Ovary (tissue), 3 donors: ENCODE measurements at regions not wholly inside any gene's neighbourhood (a gene's known extent, or its start where the extent isn't known, plus 50 kb on each side); places are given as distances from the start of the nearest gene placed in this dataset.

Source experiments
- CTCF ChIP-seq, 3 donors: fragments of 450-650 bp in 2 of 3; fragments of 200-600 bp in 1 of 3; IDR thresholded peaks; one replicate each; pipeline versions ENCODE4 v1.5.1 to v1.8.0; 2016 to 2022; ENCODE audit warnings: antibody characterized with exemption in 3 of 3, mild to moderate bottlenecking in 1 of 3
- EP300 ChIP-seq: sonication (generic); formaldehyde crosslinking; IDR thresholded peaks from one replicate; pipeline ENCODE4 v1.6.1; 2017; ENCODE audit warnings: antibody characterized with exemption
- POLR2A ChIP-seq: fragments of 450-650 bp; IDR thresholded peaks from one replicate; pipeline ENCODE4 v1.6.1; 2017; ENCODE audit warnings: antibody characterized with exemption, mild to moderate bottlenecking, moderate library complexity
- donor health status: DM: no; HTN: no; CAD: no.

- TF ChIP-seq CTCF (IDR thresholded peaks at IDR 0.05), result no peak
- no peak for TF ChIP-seq POLR2A
- TF ChIP-seq EP300, result no peak
Measured at GRCh38 chr2:15738225-15738546, 146.5 kb downstream of the DDX1 start.
